ENCODE measurements at regions not wholly inside any gene's neighbourhood (a gene's known extent, or its start where the extent isn't known, plus 50 kb on each side); places are given as distances from the start of the nearest gene placed in this dataset.

GRCh38 chr10:53749439-53749838 lies 976.9 kb upstream of the MBL2 start:
- DNase-seq, result no peak

- DNase-seq, result no peak
Measured at GRCh38 chr10:53748319-53748718, 975.7 kb upstream of the MBL2 start.

- no peak for DNase-seq
Measured at GRCh38 chr10:53744746-53745145, 972.2 kb upstream of the MBL2 start.

GRCh38 chr10:53744176-53744575 lies 971.6 kb upstream of the MBL2 start:
- DNase-seq, result no peak

- DNase-seq, result no peak
Measured at GRCh38 chr10:53737132-53737531, 964.5 kb upstream of the MBL2 start.

GRCh38 chr10:53726921-53727320 lies 954.3 kb upstream of the MBL2 start:
- DNase-seq, result no peak

GRCh38 chr10:53724581-53724980 lies 952.0 kb upstream of the MBL2 start:
- no peak for DNase-seq

- DNase-seq, result no peak
Measured at GRCh38 chr10:53719658-53720057, 947.1 kb upstream of the MBL2 start.

GRCh38 chr10:53716156-53716555 lies 943.6 kb upstream of the MBL2 start:
- no peak for DNase-seq

GRCh38 chr10:53713431-53713830 lies 940.8 kb upstream of the MBL2 start:
- DNase-seq, result no peak

GRCh38 chr10:53702489-53702888 lies 929.9 kb upstream of the MBL2 start:
- DNase-seq, result no peak

- DNase-seq, result no peak
Measured at GRCh38 chr10:53701213-53701612, 928.6 kb upstream of the MBL2 start.

- DNase-seq, result no peak
Measured at GRCh38 chr10:53700278-53700677, 927.7 kb upstream of the MBL2 start.

- DNase-seq, result no peak
Measured at GRCh38 chr10:53699684-53700083, 927.1 kb upstream of the MBL2 start.

- no peak for DNase-seq
Measured at GRCh38 chr10:53699231-53699630, 926.6 kb upstream of the MBL2 start.

GRCh38 chr10:53697038-53697437 lies 924.5 kb upstream of the MBL2 start:
- no peak for DNase-seq

- DNase-seq, result no peak
Measured at GRCh38 chr10:53690524-53691240, 918.1 kb upstream of the MBL2 start.

GRCh38 chr10:53687800-53688199 lies 915.2 kb upstream of the MBL2 start:
- no peak for DNase-seq

- DNase-seq, result no peak
Measured at GRCh38 chr10:53682885-53683284, 910.3 kb upstream of the MBL2 start.

- no peak for DNase-seq
Measured at GRCh38 chr10:53682458-53682857, 909.9 kb upstream of the MBL2 start.

GRCh38 chr10:53679666-53680065 lies 907.1 kb upstream of the MBL2 start:
- no peak for DNase-seq

- DNase-seq, result no peak
Measured at GRCh38 chr10:53675177-53675576, 902.6 kb upstream of the MBL2 start.

- DNase-seq, result no peak
Measured at GRCh38 chr10:53667063-53667462, 894.5 kb upstream of the MBL2 start.

GRCh38 chr10:53664282-53665019 lies 891.9 kb upstream of the MBL2 start:
- DNase-seq, result no peak

- no peak for DNase-seq
Measured at GRCh38 chr10:53650794-53651193, 878.2 kb upstream of the MBL2 start.

Data from Kasumi-1 (cell line).